GM12874 (cell line): ENCODE measurements at regions not wholly inside any gene's neighbourhood (a gene's known extent, or its start where the extent isn't known, plus 50 kb on each side); places are given as distances from the start of the nearest gene placed in this dataset.

Source experiments
- TF ChIP-seq, protein P1 (sequence below): IDR thresholded peaks from 2 replicates; pipeline ENCODE4 v1.5.1; 2011; ENCODE audit warnings: low read depth, mild to moderate bottlenecking, control low read depth, low read length, moderate library complexity; ENCODE audit not compliant: insufficient read depth

DNA sequence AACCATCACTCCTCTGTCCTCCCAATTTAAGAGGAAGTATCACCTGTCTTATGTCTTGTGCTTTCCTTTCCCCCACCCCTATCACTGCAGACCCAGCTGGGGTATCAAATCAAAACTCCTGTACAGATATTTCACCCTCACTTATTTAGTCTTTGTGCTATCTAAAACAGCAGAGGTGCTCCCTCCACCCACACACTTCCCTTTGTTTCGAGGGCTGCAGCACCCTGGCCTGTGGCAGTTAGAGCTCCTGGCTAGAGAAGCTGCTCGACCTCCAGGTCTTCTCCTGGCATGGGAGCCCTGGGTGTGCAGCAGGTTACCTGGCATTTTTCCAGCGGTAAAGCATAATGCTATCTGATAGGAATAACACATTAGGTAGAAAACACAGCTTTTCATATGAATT lies 181.4 kb upstream of the BCL6 start:
- TF ChIP-seq, protein P1, sequence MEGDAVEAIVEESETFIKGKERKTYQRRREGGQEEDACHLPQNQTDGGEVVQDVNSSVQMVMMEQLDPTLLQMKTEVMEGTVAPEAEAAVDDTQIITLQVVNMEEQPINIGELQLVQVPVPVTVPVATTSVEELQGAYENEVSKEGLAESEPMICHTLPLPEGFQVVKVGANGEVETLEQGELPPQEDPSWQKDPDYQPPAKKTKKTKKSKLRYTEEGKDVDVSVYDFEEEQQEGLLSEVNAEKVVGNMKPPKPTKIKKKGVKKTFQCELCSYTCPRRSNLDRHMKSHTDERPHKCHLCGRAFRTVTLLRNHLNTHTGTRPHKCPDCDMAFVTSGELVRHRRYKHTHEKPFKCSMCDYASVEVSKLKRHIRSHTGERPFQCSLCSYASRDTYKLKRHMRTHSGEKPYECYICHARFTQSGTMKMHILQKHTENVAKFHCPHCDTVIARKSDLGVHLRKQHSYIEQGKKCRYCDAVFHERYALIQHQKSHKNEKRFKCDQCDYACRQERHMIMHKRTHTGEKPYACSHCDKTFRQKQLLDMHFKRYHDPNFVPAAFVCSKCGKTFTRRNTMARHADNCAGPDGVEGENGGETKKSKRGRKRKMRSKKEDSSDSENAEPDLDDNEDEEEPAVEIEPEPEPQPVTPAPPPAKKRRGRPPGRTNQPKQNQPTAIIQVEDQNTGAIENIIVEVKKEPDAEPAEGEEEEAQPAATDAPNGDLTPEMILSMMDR, result no peak

GRCh38 chr3:187927565-187927964 lies 182.3 kb upstream of the BCL6 start:
- TF ChIP-seq, protein P1, result no peak

DNA sequence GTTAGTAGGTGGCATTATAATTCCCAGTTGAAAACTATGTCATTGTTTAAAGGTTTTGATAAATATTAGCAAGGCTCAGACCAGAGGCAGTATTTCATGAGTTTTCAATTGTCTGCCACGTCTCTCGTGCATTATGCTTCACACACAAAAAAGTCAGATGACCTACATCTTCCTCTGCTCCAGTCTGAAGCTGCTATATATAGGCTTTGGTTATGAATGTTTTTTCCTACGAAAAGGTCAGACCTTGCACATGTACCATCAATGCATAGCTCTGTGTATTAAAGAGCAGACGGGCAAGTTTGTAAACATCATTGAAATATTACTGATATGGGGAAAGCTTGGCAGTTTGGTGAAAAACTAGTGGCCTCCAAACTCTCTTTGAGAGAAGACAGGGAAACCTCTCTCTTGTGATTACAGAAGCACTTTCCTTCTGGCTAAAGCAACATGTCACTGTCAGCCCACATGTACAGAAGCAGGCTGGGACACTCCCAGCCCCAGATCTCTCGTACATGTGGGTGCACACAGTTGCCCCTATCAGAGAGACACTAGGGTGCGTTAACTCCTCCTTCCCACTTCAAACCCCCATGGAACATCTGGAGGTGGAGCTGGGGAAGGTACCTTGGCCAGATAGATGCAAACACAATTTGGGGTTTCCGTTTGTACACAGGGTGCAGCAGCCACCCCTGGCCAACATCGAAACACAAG lies 184.0 kb upstream of the BCL6 start:
- TF ChIP-seq, protein P1, result no peak

- TF ChIP-seq, protein P1, result no peak
Observed at GRCh38 chr3:187930021-187930420, 184.8 kb upstream of the BCL6 start.

DNA sequence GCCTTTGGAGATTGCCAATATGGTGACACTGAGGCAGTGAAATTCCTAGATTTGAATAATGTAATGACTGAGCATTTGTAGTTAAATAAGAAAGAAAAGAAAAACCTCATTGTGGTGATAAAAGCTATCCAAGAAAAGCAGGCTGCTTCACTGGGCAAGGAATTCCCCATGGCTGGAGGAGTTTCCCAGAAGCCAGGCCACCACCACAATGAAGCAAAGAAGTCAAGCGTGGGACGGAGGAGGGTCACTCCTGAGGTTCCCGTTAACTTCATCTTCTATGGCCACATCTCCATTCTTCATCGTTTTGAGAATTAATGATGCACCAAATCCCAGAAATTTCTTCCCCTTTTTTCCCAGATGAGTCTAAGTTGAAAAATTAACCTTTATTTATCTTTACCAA lies 185.8 kb upstream of the BCL6 start:
- TF ChIP-seq, protein P1, result no peak

DNA sequence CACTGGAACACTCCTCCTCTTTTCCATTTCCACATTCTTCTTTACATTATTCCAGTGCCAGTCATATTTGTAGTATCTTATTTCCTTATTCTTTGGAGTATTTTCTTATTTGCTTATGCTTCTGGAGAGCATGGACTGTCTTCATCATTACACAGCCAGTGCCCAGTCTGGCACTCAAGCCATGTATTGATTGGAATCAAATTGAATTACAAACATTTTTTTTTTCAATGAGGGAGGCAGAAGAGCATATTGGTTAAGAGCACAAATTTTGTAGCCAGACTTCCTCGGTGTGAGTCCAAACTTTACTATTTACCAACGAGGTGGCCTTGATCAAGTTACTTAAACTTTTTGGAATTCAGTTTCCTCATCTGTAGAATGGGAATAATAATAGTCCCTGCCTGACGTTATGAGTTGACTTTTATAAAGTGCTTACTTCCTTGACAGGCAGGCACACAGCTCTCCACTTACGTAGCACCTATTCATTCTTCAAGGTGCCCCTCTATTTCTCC lies 186.6 kb upstream of the BCL6 start:
- TF ChIP-seq, protein P1, result no peak

- TF ChIP-seq, protein P1, result no peak
Observed at GRCh38 chr3:187932530-187932929, 187.3 kb upstream of the BCL6 start.
